A549 (cell line): ENCODE measurements at regions not wholly inside any gene's neighbourhood (a gene's known extent, or its start where the extent isn't known, plus 50 kb on each side); places are given as distances from the start of the nearest gene placed in this dataset.

Experiments used
- ATAC-seq, 2 experiments: fragments of 200-7000 bp in 1 of 2; fragments of >200 bp in 1 of 2; cut with Nextera tagmentation in 1 of 2; cut with Tn5 transposase in 1 of 2; 3 replicates each; pipeline versions ENCODE4 v1.8.0 to v1.9.1; 2018 to 2020; ENCODE audit warnings: mild to moderate bottlenecking in 1 of 2, moderate library complexity in 1 of 2
- CTCF ChIA-PET: fragments of 300-600 bp; sonication (Branson Sonifier 250); formaldehyde crosslinking; extraction: SDS; loops from one replicate; lab custom pipeline; 2021; ENCODE audit warnings: antibody characterized with exemption, inconsistent platforms; lab: Yijun Ruan, JAX
- POLR2A ChIA-PET: fragments of 350-600 bp; formaldehyde crosslinking; extraction: SDS; loops from one replicate; lab custom pipeline; 2021; ENCODE audit warnings: antibody characterized with exemption, inconsistent platforms; lab: Yijun Ruan, JAX
- DNase-seq, 2 experiments: peaks; one replicate each; pipeline versions ENCODE4 v3.0.0 to v3.0.0-alpha.2; 2011 to 2016; ENCODE audit warnings: low read depth in 1 of 2, low spot score in 1 of 2
- FAIRE-seq: peaks from 2 replicates; lab custom pipeline; 2011; peaks lifted over from hg19 to GRCh38; lab: Jason Lieb, UNC
- H3K27ac ChIP-seq, 2 experiments: fragments of >200 bp; sonication (Bioruptor Twin); formaldehyde crosslinking; 3 replicates each; pipeline ENCODE4 v1.5.1; 2016 to 2017
- H3K4me1 ChIP-seq: fragments of >200 bp; sonication (Bioruptor Twin); formaldehyde crosslinking; 3 replicates; pipeline ENCODE4 v1.6.1; 2016
- H3K4me2 ChIP-seq: fragments of >200 bp; sonication (Bioruptor Twin); formaldehyde crosslinking; 3 replicates; pipeline ENCODE4 v1.6.1; 2016
- H3K4me3 ChIP-seq: fragments of >200 bp; sonication (Bioruptor Twin); formaldehyde crosslinking; 3 replicates; pipeline ENCODE4 v1.5.1; 2016
- H3K9me3 ChIP-seq: fragments of >200 bp; sonication (Bioruptor Twin); formaldehyde crosslinking; 3 replicates; pipeline ENCODE4 v1.6.1; 2016
- ATOH8 ChIP-seq: fragments of 250-450 bp; sonication (Bioruptor Pico); IDR thresholded peaks from 2 replicates; pipeline ENCODE4 v1.5.0; 2020; ENCODE audit warnings: low read depth, mild to moderate bottlenecking, moderate library complexity
- CBX2 ChIP-seq: fragments of 200-600 bp; sonication (generic); IDR thresholded peaks from 2 replicates; pipeline ENCODE4 v1.6.1; 2016; ENCODE audit warnings: low read depth, mild to moderate bottlenecking, borderline replicate concordance
- CBX8 ChIP-seq: fragments of 200-600 bp; sonication (generic); IDR thresholded peaks from 2 replicates; pipeline ENCODE4 v1.6.1; 2016
- CHD4 ChIP-seq: fragments of 200-600 bp; sonication (generic); IDR thresholded peaks from 2 replicates; pipeline ENCODE4 v1.6.1; 2016; ENCODE audit warnings: antibody characterized with exemption, mild to moderate bottlenecking, borderline replicate concordance
- E2F6 ChIP-seq: IDR thresholded peaks from 2 replicates; pipeline ENCODE4 v1.6.1; 2012; ENCODE audit warnings: low read depth, borderline replicate concordance
- EHF ChIP-seq: fragments of 250-450 bp; sonication (Bioruptor Pico); IDR thresholded peaks from 2 replicates; pipeline ENCODE4 v1.5.0; 2020; ENCODE audit warnings: mild to moderate bottlenecking
- EHMT2 ChIP-seq: fragments of 200-600 bp; sonication (generic); IDR thresholded peaks from 2 replicates; pipeline ENCODE4 v1.6.1; 2016; ENCODE audit warnings: antibody characterized with exemption, low read depth, mild to moderate bottlenecking, moderate library complexity
- FOSB ChIP-seq: fragments of 250-450 bp; sonication (Bioruptor Pico); IDR thresholded peaks from 2 replicates; pipeline ENCODE4 v1.5.0; 2020; ENCODE audit warnings: mild to moderate bottlenecking, moderate library complexity
- HDAC2 ChIP-seq: fragments of 200-600 bp; sonication (generic); IDR thresholded peaks from 2 replicates; pipeline ENCODE4 v1.6.1; 2016
- HEYL ChIP-seq: fragments of 250-450 bp; sonication (Bioruptor Pico); IDR thresholded peaks from 2 replicates; pipeline ENCODE4 v1.8.0; 2021; ENCODE audit warnings: mild to moderate bottlenecking, moderate library complexity
- HMGXB4 ChIP-seq: fragments of 250-450 bp; sonication (Bioruptor Pico); IDR thresholded peaks from 2 replicates; pipeline ENCODE4 v1.5.0; 2021; ENCODE audit warnings: mild to moderate bottlenecking, moderate library complexity, borderline replicate concordance
- HOXA7 ChIP-seq: fragments of 250-450 bp; sonication (Bioruptor Pico); IDR thresholded peaks from 2 replicates; pipeline ENCODE4 v1.5.0; 2020; ENCODE audit warnings: mild to moderate bottlenecking, moderate library complexity
- JUNB ChIP-seq: fragments of >200 bp; sonication (Bioruptor Twin); formaldehyde crosslinking; IDR thresholded peaks from 2 replicates; pipeline ENCODE4 v1.6.1; 2016
- KDM1A ChIP-seq: fragments of 200-600 bp; sonication (generic); IDR thresholded peaks from 2 replicates; pipeline ENCODE4 v1.6.1; 2016; ENCODE audit warnings: low read depth, mild to moderate bottlenecking
- KDM5A ChIP-seq: fragments of 200-600 bp; sonication (generic); IDR thresholded peaks from 2 replicates; pipeline ENCODE4 v1.6.1; 2016; ENCODE audit warnings: antibody characterized with exemption, mild to moderate bottlenecking
- MYC ChIP-seq: IDR thresholded peaks from 2 replicates; pipeline ENCODE4 v1.6.1; 2012; ENCODE audit warnings: mild to moderate bottlenecking, inconsistent platforms, low read length, improper control_type of control experiment, borderline replicate concordance
- NPAS2 ChIP-seq: fragments of 250-450 bp; sonication (Bioruptor Pico); IDR thresholded peaks from 2 replicates; pipeline ENCODE4 v1.8.0; 2022; ENCODE audit warnings: mild to moderate bottlenecking, moderate library complexity, borderline replicate concordance
- POLR2AphosphoS2 ChIP-seq: conservative IDR thresholded peaks from 2 replicates; pipeline ENCODE4 v1.6.1; 2012; ENCODE audit warnings: low read length, improper control_type of control experiment, inconsistent platforms
- RARB ChIP-seq: fragments of 250-450 bp; sonication (Bioruptor Pico); IDR thresholded peaks from 2 replicates; pipeline ENCODE4 v1.8.0; 2021; ENCODE audit warnings: mild to moderate bottlenecking, moderate library complexity
- RFX5 ChIP-seq: fragments of 450-650 bp; IDR thresholded peaks from 2 replicates; pipeline ENCODE4 v1.7.1; 2014; ENCODE audit warnings: antibody characterized with exemption, mild to moderate bottlenecking, moderate library complexity
- RNF2 ChIP-seq: fragments of 200-600 bp; sonication (generic); IDR thresholded peaks from 2 replicates; pipeline ENCODE4 v1.6.1; 2016; ENCODE audit warnings: low read depth, mild to moderate bottlenecking, antibody characterized with exemption, moderate library complexity, borderline replicate concordance
- SREBF2 ChIP-seq: fragments of 450-650 bp; IDR thresholded peaks from 2 replicates; pipeline ENCODE4 v1.6.1; 2014; ENCODE audit warnings: mild to moderate bottlenecking, moderate library complexity
- TFCP2L1 ChIP-seq: fragments of 250-450 bp; sonication (Bioruptor Pico); IDR thresholded peaks from 2 replicates; pipeline ENCODE4 v1.5.0; 2021; ENCODE audit warnings: mild to moderate bottlenecking
- ZC3H11A ChIP-seq: fragments of 450-650 bp; IDR thresholded peaks from 2 replicates; pipeline ENCODE4 v1.6.1; 2014; ENCODE audit warnings: antibody characterized with exemption, mild to moderate bottlenecking
- ZSCAN20 ChIP-seq: fragments of 250-450 bp; sonication (Bioruptor Pico); IDR thresholded peaks from 2 replicates; pipeline ENCODE4 v1.8.0; 2022; ENCODE audit warnings: mild to moderate bottlenecking, moderate library complexity
- WGBS: methylation state at CpG from one replicate; pipeline ENCODE4 v1.1.6; 2017; ENCODE audit errors: missing lambda C conversion rate; 5-methylcytosine and 5-hydroxymethylcytosine counted together
- TF ChIP-seq, protein P1 (sequence below): IDR thresholded peaks from 2 replicates; pipeline ENCODE4 v1.6.1; 2012

DNA sequence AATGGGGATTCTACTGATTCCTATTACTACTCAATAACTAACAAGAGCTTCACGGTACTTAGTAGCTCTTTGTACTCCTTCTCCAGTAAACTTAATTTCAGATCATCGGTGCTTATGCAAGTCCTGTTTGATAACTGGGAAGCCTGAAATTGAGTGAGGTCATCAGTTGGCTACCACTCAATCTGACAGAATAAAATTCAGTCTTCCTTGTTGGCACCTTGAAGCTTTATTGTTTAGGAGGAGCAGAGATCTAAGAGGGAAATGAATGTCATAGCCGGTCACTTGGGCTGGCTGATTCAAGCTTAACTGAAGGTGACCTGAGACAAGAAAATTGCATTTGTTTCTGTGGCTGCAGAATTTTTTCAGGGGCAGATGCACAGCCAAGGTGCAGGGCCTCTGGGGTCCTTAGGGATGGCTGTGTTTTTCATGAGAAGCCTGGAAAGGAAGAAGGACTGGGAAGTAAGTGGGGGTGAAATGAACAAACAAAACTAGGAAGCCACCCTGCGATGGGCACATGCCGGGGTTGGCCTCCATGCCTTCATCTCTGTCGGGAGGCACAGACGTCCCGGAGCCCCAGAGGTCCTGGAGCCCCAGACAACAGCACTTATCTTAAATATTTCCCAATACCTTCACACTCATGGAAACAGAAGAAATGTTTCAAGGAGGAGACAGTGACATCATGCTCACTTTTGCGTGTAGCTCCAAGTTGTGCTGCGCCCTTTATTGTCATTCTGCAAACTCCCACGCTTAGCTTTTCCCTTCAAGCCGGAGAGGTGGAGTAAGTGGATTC, 85.0 kb upstream of the KIF5B start:
- H3K27ac ChIP-seq: 0 out of 6 replicates have a peak overlapping the region, but pooled peaks of 1 of the 2 experiments have one; percentile 12
- no peak overlapping the region for H3K4me3 ChIP-seq
- TF ChIP-seq TFCP2L1 (CRISPR knock-in tag) (no peak), POLR2AphosphoS2 (no peak), EHF (CRISPR knock-in tag) (no peak), HMGXB4 (CRISPR knock-in tag) (no peak), KDM1A (no peak), ZC3H11A (no peak), RNF2 (no peak), JUNB (no peak), CHD4 (no peak), RARB (CRISPR knock-in tag) (no peak), EHMT2 (no peak), CBX8 (no peak), CBX2 (no peak)
- TF ChIP-seq, all 56 proteins: peak for 0
- H3K4me1 ChIP-seq: peaks cover 17% of the 10 kb centered on the region
- 83% methylated on average over 12 of the region's 12 CpGs for WGBS
- H3K9me3 ChIP-seq: no peaks in the 10 kb centered on the region
- no peak for FAIRE-seq
- CTCF ChIA-PET: interaction anchor here (0.9 to 1.2 kb wide), 2 partner anchors 49 to 70 kb away, joined by 3 read pairs; no protein-coding TSS in a partner anchor
- 0 out of 3 replicates have a peak overlapping the region, but pooled peaks have one; percentile 5 for H3K4me2 ChIP-seq
- ATAC-seq: no peak
- DNase-seq: peak in 1 of 2 experiments; percentile 30
- POLR2A ChIA-PET: no interaction called here

GRCh38 chr10:32140403-32140802, 84.2 kb upstream of the KIF5B start:
- 92% methylated on average over 4 of the region's 4 CpGs for WGBS
- ChIA-PET CTCF (interaction anchor here (1.2 kb wide), 1 partner anchor 50 kb away, joined by 3 read pairs; no protein-coding TSS in a partner anchor), POLR2A (no interaction called here)
- Histone ChIP-seq H3K4me1 (peaks cover 17% of the 10 kb centered on the region), H3K27ac (peak overlapping the region in 1 of 2 experiments; percentile 84; a peak in 3 of 6 replicates), H3K4me3 (no peak overlapping the region), H3K9me3 (no peaks in the 10 kb centered on the region), H3K4me2 (no peak overlapping the region)
- ATAC-seq: no peak
- DNase-seq: no peak
- FAIRE-seq: no peak
- no peak for TF ChIP-seq HDAC2
- no peak for TF ChIP-seq SREBF2
- no peak for TF ChIP-seq ATOH8
- no peak for TF ChIP-seq KDM5A
- TF ChIP-seq, all 56 proteins: peak for 0

- WGBS: 43% methylated on average over 8 of the region's 12 CpGs
- H3K27ac ChIP-seq: peak overlapping the region; percentile 79 to 84
- H3K4me2 ChIP-seq: peak overlapping the region; percentile 62
- H3K9me3 ChIP-seq: no peaks in the 10 kb centered on the region
- ChIA-PET CTCF (interaction anchor here (0.6 to 1.4 kb wide), 4 partner anchors 9 to 395 kb away, joined by 3 to 4 read pairs (median 4); no protein-coding TSS in a partner anchor), POLR2A (interaction anchor here (0.6 to 1.8 kb wide), 7 partner anchors 22 to 367 kb away, joined by 3 to 6 read pairs (median 5); partner anchors contain the start of gene KIF5B)
- peak; percentile 99 to 100 for ATAC-seq
- peaks cover 17% of the 10 kb centered on the region for H3K4me1 ChIP-seq
- H3K4me3 ChIP-seq: no peak overlapping the region
- peak; percentile 90 to 93 for DNase-seq
- peak; percentile 13 for FAIRE-seq
- TF ChIP-seq ATOH8 (no peak), ZSCAN20 (no peak), CBX8 (no peak), HDAC2 (no peak), SREBF2 (no peak), MYC (no peak), FOSB (CRISPR knock-in tag) (no peak), CBX2 (no peak), HEYL (CRISPR knock-in tag) (no peak), HOXA7 (no peak), RFX5 (peak; percentile 43; the same call in 1 of the 2 replicates), NPAS2 (CRISPR knock-in tag) (no peak), E2F6 (no peak)
- TF ChIP-seq, protein P1, sequence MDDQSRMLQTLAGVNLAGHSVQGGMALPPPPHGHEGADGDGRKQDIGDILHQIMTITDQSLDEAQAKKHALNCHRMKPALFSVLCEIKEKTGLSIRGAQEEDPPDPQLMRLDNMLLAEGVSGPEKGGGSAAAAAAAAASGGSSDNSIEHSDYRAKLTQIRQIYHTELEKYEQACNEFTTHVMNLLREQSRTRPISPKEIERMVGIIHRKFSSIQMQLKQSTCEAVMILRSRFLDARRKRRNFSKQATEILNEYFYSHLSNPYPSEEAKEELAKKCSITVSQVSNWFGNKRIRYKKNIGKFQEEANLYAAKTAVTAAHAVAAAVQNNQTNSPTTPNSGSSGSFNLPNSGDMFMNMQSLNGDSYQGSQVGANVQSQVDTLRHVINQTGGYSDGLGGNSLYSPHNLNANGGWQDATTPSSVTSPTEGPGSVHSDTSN: peak; percentile 88
These were observed 83.2 kb upstream of the KIF5B start for GRCh38 chr10:32139223-32140073.
